Activated naive CD4-positive, alpha-beta T cell treated with anti-CD3 and anti-CD28 coated beads, Interleukin-2, amount 50 U/mL, for 72 hours (primary cell): ENCODE measurements at regions not wholly inside any gene's neighbourhood (a gene's known extent, or its start where the extent isn't known, plus 50 kb on each side); places are given as distances from the start of the nearest gene placed in this dataset.

Experiments used
- ATAC-seq, 2 donors: fragments of 150-1000 bp; cut with Tn5 transposase; 2 replicates each; pipeline ENCODE4 v1.10.0; 2021; ENCODE audit warnings: mild to moderate bottlenecking in 2 of 2, moderate library complexity in 2 of 2
- DNase-seq, 2 donors: peaks; one replicate each; pipeline ENCODE4 v3.0.0; 2021 to 2022; ENCODE audit warnings: low spot score in 2 of 2
- H3K27ac Mint-ChIP-seq, 2 donors: one replicate each; pipeline ENCODE4 v1.8.0; 2022; ENCODE audit warnings: mild to moderate bottlenecking in 2 of 2, mixed read lengths in 2 of 2
- H3K36me3 Mint-ChIP-seq, 2 donors: one replicate each; pipeline ENCODE4 v1.8.0; 2022; ENCODE audit warnings: mixed read lengths in 2 of 2
- H3K9me3 Mint-ChIP-seq, 2 donors: one replicate each; pipeline ENCODE4 v1.8.0; 2022; ENCODE audit warnings: mixed read lengths in 2 of 2

- peak overlapping the region in 1 of 2 donors; percentile 22 for H3K27ac Mint-ChIP-seq
Observed at GRCh38 chr14:104515059-104515810, 64.3 kb upstream of the C14orf180 start.

GRCh38 chr14:104515811-104516780 is 63.5 kb upstream of the C14orf180 start:
- ATAC-seq, result no peak

More at GRCh38 chr14:104515059-104515810, 64.3 kb upstream of the C14orf180 start:
- Mint-ChIP-seq H3K9me3 (peaks cover 0 to 13% of the 10 kb centered on the region in 2 donors), H3K36me3 (peaks cover 5 to 7% of the 10 kb centered on the region in 2 donors)
- ATAC-seq (no peak), DNase-seq (no peak)

GRCh38 chr14:104516906-104517305 is 62.7 kb upstream of the C14orf180 start:
- H3K36me3 Mint-ChIP-seq, result peaks cover 5 to 7% of the 10 kb centered on the region in 2 donors
- DNase-seq (no peak), ATAC-seq (no peak)
- H3K9me3 Mint-ChIP-seq, result peaks cover 0 to 13% of the 10 kb centered on the region in 2 donors
- H3K27ac Mint-ChIP-seq, result peak overlapping the region in 1 of 2 donors; percentile 32

More at GRCh38 chr14:104515811-104516780, 63.5 kb upstream of the C14orf180 start:
- DNase-seq, result no peak
- Mint-ChIP-seq H3K27ac (no peak overlapping the region), H3K36me3 (peaks cover 5 to 7% of the 10 kb centered on the region in 2 donors), H3K9me3 (peaks cover 0 to 13% of the 10 kb centered on the region in 2 donors)

GRCh38 chr14:104517426-104517825 is 62.1 kb upstream of the C14orf180 start:
- DNase-seq, result no peak
- peaks cover 0 to 13% of the 10 kb centered on the region in 2 donors for H3K9me3 Mint-ChIP-seq
- ATAC-seq, result no peak
- peaks cover 5 to 7% of the 10 kb centered on the region in 2 donors for H3K36me3 Mint-ChIP-seq
- H3K27ac Mint-ChIP-seq, result peak overlapping the region in 1 of 2 donors; percentile 32

GRCh38 chr14:104517867-104518266 is 61.7 kb upstream of the C14orf180 start:
- Mint-ChIP-seq H3K27ac (no peak overlapping the region), H3K36me3 (peaks cover 5 to 7% of the 10 kb centered on the region in 2 donors), H3K9me3 (peaks cover 0 to 13% of the 10 kb centered on the region in 2 donors)
- ATAC-seq (no peak), DNase-seq (no peak)

GRCh38 chr14:104518659-104519350 is 60.8 kb upstream of the C14orf180 start:
- Mint-ChIP-seq H3K36me3 (peaks cover 5 to 7% of the 10 kb centered on the region in 2 donors), H3K27ac (no peak overlapping the region), H3K9me3 (peaks cover 0 to 13% of the 10 kb centered on the region in 2 donors)
- DNase-seq (no peak), ATAC-seq (no peak)

GRCh38 chr14:104519721-104520120 is 59.8 kb upstream of the C14orf180 start:
- ATAC-seq (no peak), DNase-seq (no peak)
- H3K9me3 Mint-ChIP-seq, result peaks cover 0 to 13% of the 10 kb centered on the region in 2 donors
- H3K36me3 Mint-ChIP-seq, result peaks cover 5 to 7% of the 10 kb centered on the region in 2 donors
- H3K27ac Mint-ChIP-seq, result no peak overlapping the region

GRCh38 chr14:104520620-104521410 is 58.7 kb upstream of the C14orf180 start:
- no peak for ATAC-seq
- peaks cover 5 to 7% of the 10 kb centered on the region in 2 donors for H3K36me3 Mint-ChIP-seq
- H3K27ac Mint-ChIP-seq, result no peak overlapping the region

GRCh38 chr14:104521816-104522745 is 57.5 kb upstream of the C14orf180 start:
- ATAC-seq (no peak), DNase-seq (no peak)
- peaks cover 6 to 21% of the 10 kb centered on the region in 2 donors for H3K9me3 Mint-ChIP-seq
- no peak overlapping the region for H3K27ac Mint-ChIP-seq
- H3K36me3 Mint-ChIP-seq, result peaks cover 3 to 7% of the 10 kb centered on the region in 2 donors

More at GRCh38 chr14:104520620-104521410, 58.7 kb upstream of the C14orf180 start:
- no peak for DNase-seq
- H3K9me3 Mint-ChIP-seq, result peaks cover 0 to 18% of the 10 kb centered on the region in 2 donors

- Mint-ChIP-seq H3K36me3 (peaks cover 5 to 13% of the 10 kb centered on the region in 2 donors), H3K9me3 (peaks cover 16 to 24% of the 10 kb centered on the region in 2 donors), H3K27ac (no peak overlapping the region)
- DNase-seq (no peak), ATAC-seq (no peak)
Observed at GRCh38 chr14:104522926-104523545, 56.5 kb upstream of the C14orf180 start.

- H3K36me3 Mint-ChIP-seq, result peaks cover 8 to 17% of the 10 kb centered on the region in 2 donors
- ATAC-seq (no peak), DNase-seq (no peak)
- no peak overlapping the region for H3K27ac Mint-ChIP-seq
- H3K9me3 Mint-ChIP-seq, result peaks cover 20 to 27% of the 10 kb centered on the region in 2 donors
Observed at GRCh38 chr14:104523546-104523935, 56.0 kb upstream of the C14orf180 start.

- no peak overlapping the region for H3K27ac Mint-ChIP-seq
- peaks cover 20 to 27% of the 10 kb centered on the region in 2 donors for H3K9me3 Mint-ChIP-seq
- peaks cover 8 to 17% of the 10 kb centered on the region in 2 donors for H3K36me3 Mint-ChIP-seq
- DNase-seq, result no peak
- no peak for ATAC-seq
Observed at GRCh38 chr14:104524726-104525125, 54.8 kb upstream of the C14orf180 start.

GRCh38 chr14:104526723-104527645 is 52.6 kb upstream of the C14orf180 start:
- DNase-seq (no peak), ATAC-seq (no peak)
- no peak overlapping the region for H3K27ac Mint-ChIP-seq
- H3K36me3 Mint-ChIP-seq, result peaks cover 8 to 17% of the 10 kb centered on the region in 2 donors
- peaks cover 20 to 27% of the 10 kb centered on the region in 2 donors for H3K9me3 Mint-ChIP-seq
